Activated CD8-positive, alpha-beta T cell treated with anti-CD3 and anti-CD28 coated beads for 36 hours (primary cell): ENCODE measurements at regions not wholly inside any gene's neighbourhood (a gene's known extent, or its start where the extent isn't known, plus 50 kb on each side); places are given as distances from the start of the nearest gene placed in this dataset.

Experiments
- ATAC-seq: fragments of 200-7000 bp; cut with Tn5 transposase; one replicate; pipeline ENCODE4 v1.10.0; 2021; ENCODE audit warnings: mild to moderate bottlenecking, moderate library complexity
- CTCF ChIA-PET: fragments of 350-600 bp; sonication (Branson Sonifier 250); formaldehyde crosslinking; loops from one replicate; lab custom pipeline; 2021; ENCODE audit warnings: antibody characterized with exemption; lab: Charles Lee
- POLR2A ChIA-PET: fragments of 350-600 bp; sonication (Branson Sonifier 250); formaldehyde crosslinking; loops from one replicate; lab custom pipeline; 2021; ENCODE audit warnings: antibody characterized with exemption; lab: Charles Lee
- DNase-seq: peaks from one replicate; pipeline ENCODE4 v3.0.0-alpha.2; 2020
- H3K27ac Mint-ChIP-seq: one replicate; pipeline ENCODE4 v1.8.0; 2021; ENCODE audit warnings: mild to moderate bottlenecking, mixed read lengths
- H3K27me3 Mint-ChIP-seq: one replicate; pipeline ENCODE4 v1.8.0; 2021; ENCODE audit warnings: mixed read lengths
- H3K36me3 Mint-ChIP-seq: one replicate; pipeline ENCODE4 v1.8.0; 2021; ENCODE audit warnings: low read depth, mixed read lengths
- H3K4me1 Mint-ChIP-seq: one replicate; pipeline ENCODE4 v1.8.0; 2021; ENCODE audit warnings: low read depth, mixed read lengths
- H3K4me3 Mint-ChIP-seq: one replicate; pipeline ENCODE4 v1.8.0; 2021; ENCODE audit warnings: mild to moderate bottlenecking, moderate library complexity, mixed read lengths
- H3K9me3 Mint-ChIP-seq: one replicate; pipeline ENCODE4 v1.8.0; 2021; ENCODE audit warnings: mixed read lengths
- CTCF ChIP-seq: fragments of 200-600 bp; IDR thresholded peaks from one replicate; pipeline ENCODE4 v1.8.0; 2022; ENCODE audit warnings: antibody characterized with exemption, mild to moderate bottlenecking
- intact Hi-C: fragments of 100-400 bp; cut with micrococcal nuclease; formaldehyde crosslinking; loops from one replicate; pipeline ENCODE4 v1.10.0; 2022

- Mint-ChIP-seq H3K36me3 (no peaks in the 10 kb centered on the region), H3K27ac (no peak overlapping the region), H3K9me3 (peaks cover 4% of the 10 kb centered on the region), H3K4me1 (no peaks in the 10 kb centered on the region), H3K27me3 (no peaks in the 10 kb centered on the region), H3K4me3 (no peak overlapping the region)
- DNase-seq (no peak), ATAC-seq (no peak)
- no peak for TF ChIP-seq CTCF
- ChIA-PET CTCF (no interaction called here), POLR2A (no interaction called here)
- intact Hi-C loops: no loop called here
Measured at GRCh38 chr3:145727476-145727875, 433.5 kb downstream of the PLOD2 start.

GRCh38 chr3:145735631-145736030 is 425.4 kb downstream of the PLOD2 start:
- Mint-ChIP-seq H3K9me3 (peaks cover 3% of the 10 kb centered on the region), H3K36me3 (no peaks in the 10 kb centered on the region), H3K27me3 (no peaks in the 10 kb centered on the region), H3K27ac (no peak overlapping the region), H3K4me1 (no peaks in the 10 kb centered on the region), H3K4me3 (no peak overlapping the region)
- ChIA-PET POLR2A (no interaction called here), CTCF (no interaction called here)
- DNase-seq: no peak
- no peak for ATAC-seq
- TF ChIP-seq CTCF: no peak
- intact Hi-C loops: no loop called here

- H3K9me3 Mint-ChIP-seq: peaks cover 1% of the 10 kb centered on the region
- POLR2A ChIA-PET: no interaction called here
Measured at GRCh38 chr3:145737952-145738351, 423.0 kb downstream of the PLOD2 start.

GRCh38 chr3:145739926-145740325 is 421.1 kb downstream of the PLOD2 start:
- DNase-seq (no peak), ATAC-seq (no peak)
- peaks cover 1% of the 10 kb centered on the region for H3K9me3 Mint-ChIP-seq
- no peaks in the 10 kb centered on the region for H3K27me3 Mint-ChIP-seq
- H3K36me3 Mint-ChIP-seq: no peaks in the 10 kb centered on the region
- no peaks in the 10 kb centered on the region for H3K4me1 Mint-ChIP-seq
- H3K4me3 Mint-ChIP-seq: no peak overlapping the region
- H3K27ac Mint-ChIP-seq: no peak overlapping the region
- CTCF ChIA-PET: no interaction called here
- POLR2A ChIA-PET: no interaction called here
- intact Hi-C loops: no loop called here
- no peak for TF ChIP-seq CTCF

More at GRCh38 chr3:145737952-145738351, 423.0 kb downstream of the PLOD2 start:
- intact Hi-C loops: no loop called here
- no peak for TF ChIP-seq CTCF
- CTCF ChIA-PET: no interaction called here
- no peak overlapping the region for H3K27ac Mint-ChIP-seq
- no peak for ATAC-seq
- H3K36me3 Mint-ChIP-seq: no peaks in the 10 kb centered on the region
- no peak overlapping the region for H3K4me3 Mint-ChIP-seq
- DNase-seq: no peak
- H3K27me3 Mint-ChIP-seq: no peaks in the 10 kb centered on the region
- no peaks in the 10 kb centered on the region for H3K4me1 Mint-ChIP-seq

GRCh38 chr3:145750657-145751056 is 410.3 kb downstream of the PLOD2 start:
- ChIA-PET CTCF (no interaction called here), POLR2A (no interaction called here)
- no peaks in the 10 kb centered on the region for H3K9me3 Mint-ChIP-seq
- ATAC-seq: no peak
- H3K27ac Mint-ChIP-seq: no peak overlapping the region
- H3K27me3 Mint-ChIP-seq: no peaks in the 10 kb centered on the region
- TF ChIP-seq CTCF: no peak
- H3K36me3 Mint-ChIP-seq: no peaks in the 10 kb centered on the region
- no peak for DNase-seq
- no peak overlapping the region for H3K4me3 Mint-ChIP-seq
- intact Hi-C loops: no loop called here
- H3K4me1 Mint-ChIP-seq: no peaks in the 10 kb centered on the region
